HG02588 (cell line): ENCODE measurements at regions not wholly inside any gene's neighbourhood (a gene's known extent, or its start where the extent isn't known, plus 50 kb on each side); places are given as distances from the start of the nearest gene placed in this dataset.
"Not testable (repeated sequence)": the region's sequence is repeated elsewhere in the genome, so short reads cannot be mapped to it uniquely, and the experiment has no call there.

Source experiments
- ATAC-seq: cut with Tn5 transposase; IDR thresholded peaks from one replicate; pipeline ENCODE4 v1.9.1; 2021; ENCODE audit warnings: mild to moderate bottlenecking, moderate library complexity; ENCODE audit not compliant: unreplicated experiment

GRCh38 chr13:90908792-90909191, 438.7 kb upstream of the MIR17HG start:
- ATAC-seq = no peak

DNA sequence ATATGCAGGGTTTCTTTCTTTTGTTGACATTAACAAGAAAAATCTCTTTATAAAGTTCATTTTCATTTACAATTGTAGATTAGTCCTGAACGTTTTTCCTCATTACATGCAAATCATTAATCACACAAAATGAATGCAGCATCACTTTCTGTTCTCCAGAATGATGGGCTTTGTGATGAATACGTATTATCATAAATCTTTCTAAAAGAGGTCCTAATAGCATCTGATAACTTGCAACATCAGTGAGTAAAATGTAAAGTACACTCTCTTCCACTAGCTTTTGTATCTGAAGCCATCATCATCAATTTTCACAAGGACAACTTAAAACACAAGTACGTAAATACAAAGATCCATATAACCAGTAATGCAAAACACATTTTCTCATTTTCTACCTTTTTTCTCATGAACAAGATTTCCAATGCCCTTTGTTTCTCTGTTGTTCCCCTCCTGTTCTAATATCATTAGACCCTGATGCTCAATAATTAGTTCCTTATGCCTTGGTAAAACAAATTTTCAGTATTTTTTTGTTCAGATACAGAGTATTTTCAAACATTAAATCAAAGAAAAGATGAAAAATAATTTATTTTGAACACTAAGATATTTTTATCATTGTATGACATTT, 437.4 kb upstream of the MIR17HG start:
- no peak for ATAC-seq

GRCh38 chr13:90912247-90912646, 435.2 kb upstream of the MIR17HG start:
- no peak for ATAC-seq

DNA sequence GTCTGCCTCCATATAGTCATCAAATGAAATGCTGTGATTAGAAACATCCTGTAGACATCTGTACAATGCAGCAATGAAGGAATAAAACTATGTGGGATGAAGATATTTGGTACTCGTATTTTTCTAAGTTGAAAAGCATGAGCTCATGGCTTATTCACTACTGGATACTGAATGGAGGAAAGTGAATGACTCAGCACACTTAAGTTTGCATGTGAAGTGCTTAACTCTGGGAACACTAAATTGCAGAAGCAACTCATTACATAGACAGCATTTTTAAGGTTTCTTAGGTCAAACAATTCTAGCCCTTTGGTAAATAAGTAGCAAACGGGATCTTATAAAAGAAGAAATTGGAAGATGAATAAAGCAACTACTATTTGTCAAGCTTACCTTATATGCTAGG, 429.0 kb upstream of the MIR17HG start:
- no peak for ATAC-seq

DNA sequence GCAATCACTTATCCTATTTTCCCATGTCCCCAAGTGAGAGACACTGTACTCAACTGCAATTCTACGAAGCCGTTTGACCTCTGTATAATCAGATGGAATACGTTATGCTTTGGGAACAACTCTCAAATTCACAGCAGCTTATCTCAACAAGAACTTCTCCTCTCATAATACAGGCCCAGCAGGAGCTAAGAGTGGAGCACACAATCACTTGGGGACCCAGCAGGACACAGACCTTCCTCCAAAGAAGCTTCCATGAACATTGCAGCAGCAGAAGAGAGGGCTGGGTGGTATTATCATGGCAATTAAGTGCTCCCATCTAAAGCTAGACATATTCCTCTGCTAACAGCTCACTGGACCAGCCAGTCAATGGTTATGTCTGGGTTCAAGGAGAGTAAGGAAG, 428.3 kb upstream of the MIR17HG start:
- ATAC-seq = no peak

DNA sequence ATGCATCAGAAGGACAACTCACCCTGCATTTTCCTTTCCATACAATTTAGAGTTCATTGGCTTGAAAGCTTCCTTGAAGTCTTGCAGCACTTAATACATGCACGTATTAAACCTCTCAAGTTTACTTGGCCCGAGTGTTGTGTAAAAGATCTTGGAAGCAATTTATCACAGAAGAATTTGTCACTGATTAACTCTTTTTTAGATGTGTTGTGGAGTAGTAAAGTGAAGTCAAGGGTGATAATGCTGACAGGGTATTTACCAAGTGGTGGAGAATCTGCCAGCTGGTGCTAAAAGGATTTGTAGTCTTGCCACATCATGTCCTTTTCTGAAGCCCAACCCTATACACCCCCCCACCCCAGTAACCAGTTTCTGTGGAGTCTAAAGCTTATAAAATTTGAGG, 421.0 kb upstream of the MIR17HG start:
- ATAC-seq = no peak

DNA sequence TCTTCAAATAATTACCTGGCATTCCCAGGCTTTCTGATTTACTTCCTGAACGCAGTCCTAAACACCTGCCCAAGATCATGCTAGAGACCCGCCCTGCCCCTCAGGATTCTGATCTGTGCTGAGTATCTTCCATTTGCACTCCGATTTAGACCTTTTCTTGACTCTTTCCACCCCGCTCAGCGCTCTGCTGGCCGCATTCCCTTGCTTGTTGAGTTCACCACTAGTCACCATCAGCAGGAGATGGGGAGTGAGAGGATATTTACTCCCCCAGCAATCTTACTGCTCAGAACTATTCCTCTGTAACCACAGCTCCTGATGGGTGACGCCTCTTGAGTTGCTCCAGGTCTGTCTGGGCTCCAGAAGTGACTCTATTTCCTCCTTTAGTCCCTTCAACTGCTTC, 419.4 kb upstream of the MIR17HG start:
- ATAC-seq = no peak

GRCh38 chr13:90933097-90933826, 414.2 kb upstream of the MIR17HG start:
- no peak for ATAC-seq

DNA sequence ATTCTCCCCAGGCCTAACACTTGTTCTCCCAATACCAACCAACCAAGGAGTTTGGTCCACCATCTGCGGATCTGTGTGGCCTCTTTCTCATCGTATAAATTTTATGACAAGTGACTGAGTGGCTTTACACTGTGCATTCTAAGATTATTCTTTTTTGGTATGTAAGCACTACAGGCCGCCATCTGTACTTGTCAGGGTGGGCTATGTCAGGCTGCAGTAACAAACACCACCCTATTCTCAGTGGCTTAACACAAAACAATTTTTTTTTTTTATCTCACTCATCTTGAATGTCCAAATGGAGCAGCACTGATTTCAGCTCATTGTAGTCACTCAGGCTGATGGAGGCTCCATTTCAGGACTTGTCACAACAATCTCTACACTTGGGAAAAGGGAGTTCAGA, 412.7 kb upstream of the MIR17HG start:
- no peak for ATAC-seq

- ATAC-seq = no peak
Observed at GRCh38 chr13:90938848-90939247, 408.6 kb upstream of the MIR17HG start.

DNA sequence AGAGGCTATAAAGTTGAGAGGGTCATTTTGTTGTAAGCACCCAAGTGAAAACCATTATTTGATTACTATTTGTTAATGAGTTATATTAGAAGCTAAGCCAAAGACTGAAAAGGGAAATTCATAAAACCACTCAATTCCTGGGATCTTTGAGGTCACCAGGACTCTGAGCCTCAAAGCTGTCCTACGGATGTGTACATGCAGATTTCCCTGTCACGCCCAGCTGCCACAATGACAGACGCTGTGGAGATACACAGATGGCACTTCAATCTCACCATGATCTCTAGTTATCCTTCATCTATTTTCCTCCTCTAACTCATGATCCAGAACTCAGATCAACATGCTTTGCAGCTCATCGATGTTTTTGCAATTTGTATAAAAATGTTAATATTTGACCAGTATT, 403.5 kb upstream of the MIR17HG start:
- no peak for ATAC-seq

- ATAC-seq = not testable (repeated sequence)
Observed at GRCh38 chr13:90945146-90945545, 402.3 kb upstream of the MIR17HG start.

- ATAC-seq = not testable (repeated sequence)
Observed at GRCh38 chr13:90946125-90946524, 401.4 kb upstream of the MIR17HG start.

DNA sequence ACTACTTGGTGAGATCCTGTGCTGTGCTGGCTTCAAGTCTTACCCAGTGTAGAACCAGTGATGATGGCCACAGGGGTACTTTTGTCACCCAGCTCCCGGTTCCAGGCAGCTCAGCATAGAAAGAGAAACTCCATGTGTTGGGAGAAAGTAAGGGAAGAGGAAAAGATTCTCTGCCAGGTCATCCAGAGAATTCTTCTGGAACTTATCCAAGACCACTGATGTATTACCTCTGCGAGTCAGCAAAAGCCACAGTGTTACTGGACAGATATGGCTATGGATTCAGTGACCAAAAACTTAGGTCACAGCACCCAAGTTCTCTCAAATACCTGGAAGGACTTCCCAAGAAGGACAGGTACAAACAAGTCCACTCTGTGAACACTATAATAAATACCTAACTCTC, 399.5 kb upstream of the MIR17HG start:
- no peak for ATAC-seq

DNA sequence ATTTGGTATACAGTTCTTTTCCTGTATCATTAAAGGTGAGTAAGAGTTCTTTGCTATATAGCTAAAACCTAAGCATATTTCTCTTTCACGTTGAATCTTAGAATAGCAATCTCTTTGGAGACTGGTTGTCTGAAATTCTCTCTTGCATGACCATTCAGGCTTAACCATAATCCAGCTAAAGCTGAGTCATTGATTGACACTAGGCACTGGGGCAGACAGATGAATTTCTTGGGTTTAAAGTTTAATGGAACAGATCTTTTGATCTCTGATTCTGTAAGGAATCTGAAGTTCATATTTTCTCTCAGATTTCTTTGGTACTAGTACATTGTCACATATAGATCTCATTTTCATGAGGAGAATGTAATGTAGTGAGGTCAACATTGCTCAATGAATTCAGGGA, 397.3 kb upstream of the MIR17HG start:
- ATAC-seq = no peak

DNA sequence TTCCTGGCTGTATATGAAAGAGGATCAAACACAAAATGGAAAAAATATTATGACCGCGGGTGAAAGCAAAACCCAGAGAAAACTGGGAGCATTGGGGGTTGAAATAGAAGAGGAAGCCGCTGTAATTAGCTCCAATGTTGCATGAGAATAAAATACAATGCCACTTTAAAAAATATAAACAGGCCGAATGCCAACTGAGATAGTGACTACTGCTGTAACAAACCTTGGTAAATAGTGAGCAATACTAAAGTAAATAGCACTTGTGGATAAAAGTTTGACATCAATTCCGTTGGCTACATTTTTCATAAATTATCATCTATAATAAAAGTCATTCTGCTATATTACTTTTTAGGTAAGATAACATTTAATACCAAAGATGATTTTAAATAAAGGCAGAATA, 395.8 kb upstream of the MIR17HG start:
- ATAC-seq = no peak

GRCh38 chr13:90952326-90952725, 395.2 kb upstream of the MIR17HG start:
- no peak for ATAC-seq

DNA sequence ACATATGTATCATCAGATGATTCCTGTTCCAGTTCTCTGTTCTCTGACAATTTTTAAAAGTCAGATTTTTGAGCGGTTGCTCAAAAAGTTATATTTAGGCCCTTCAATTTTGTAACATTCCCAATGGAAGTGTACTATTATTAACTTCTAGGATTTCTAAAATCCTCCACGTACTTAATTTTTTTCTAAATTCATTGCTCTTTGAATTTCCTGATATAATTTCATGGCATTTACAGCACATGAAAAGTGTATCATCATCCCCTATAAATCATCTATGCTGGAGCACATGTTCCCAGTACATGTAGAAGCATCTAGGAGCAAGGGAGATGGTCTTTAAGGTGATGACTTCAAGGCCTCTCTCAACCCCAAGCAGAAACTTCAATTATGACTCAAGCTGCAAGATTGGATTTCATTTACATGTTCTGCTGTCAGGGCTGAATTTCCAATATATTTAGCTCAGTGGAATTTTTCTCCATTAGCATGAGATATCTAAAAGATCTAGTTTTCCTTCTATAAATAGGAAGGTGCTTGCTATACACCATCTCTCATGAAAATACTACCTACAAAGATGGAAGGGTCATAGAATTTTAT, 392.8 kb upstream of the MIR17HG start:
- no peak for ATAC-seq

GRCh38 chr13:90956031-90956430, 391.5 kb upstream of the MIR17HG start:
- no peak for ATAC-seq

DNA sequence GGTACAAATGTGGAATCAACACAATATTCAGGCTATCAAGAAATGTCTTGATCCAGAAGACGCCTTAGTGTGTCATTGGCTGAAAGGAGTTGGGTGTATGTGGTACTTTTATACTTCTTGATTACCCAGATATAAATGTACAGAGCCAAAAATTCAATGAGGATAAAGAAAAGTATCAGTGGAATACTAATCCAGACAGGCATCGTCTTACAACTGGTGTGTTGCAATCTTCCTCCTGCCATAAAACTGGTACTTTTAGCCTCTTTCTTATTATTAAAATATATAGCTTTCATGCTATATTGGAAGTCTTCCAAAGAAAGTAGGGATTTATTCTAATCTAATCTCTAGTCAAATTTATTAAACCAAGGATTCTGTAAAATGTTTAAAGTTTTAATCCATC, 388.6 kb upstream of the MIR17HG start:
- ATAC-seq = no peak

- ATAC-seq = no peak
Observed at GRCh38 chr13:90968166-90968904, 379.2 kb upstream of the MIR17HG start.
